HG03432 (cell line): ENCODE measurements at regions not wholly inside any gene's neighbourhood (a gene's known extent, or its start where the extent isn't known, plus 50 kb on each side); places are given as distances from the start of the nearest gene placed in this dataset.
"Not testable (repeated sequence)": the region's sequence is repeated elsewhere in the genome, so short reads cannot be mapped to it uniquely, and the experiment has no call there.

ENCODE experiments used
- ATAC-seq: cut with Tn5 transposase; IDR thresholded peaks from one replicate; pipeline ENCODE4 v1.9.1; 2021; ENCODE audit warnings: mild to moderate bottlenecking, moderate library complexity; ENCODE audit not compliant: unreplicated experiment

DNA sequence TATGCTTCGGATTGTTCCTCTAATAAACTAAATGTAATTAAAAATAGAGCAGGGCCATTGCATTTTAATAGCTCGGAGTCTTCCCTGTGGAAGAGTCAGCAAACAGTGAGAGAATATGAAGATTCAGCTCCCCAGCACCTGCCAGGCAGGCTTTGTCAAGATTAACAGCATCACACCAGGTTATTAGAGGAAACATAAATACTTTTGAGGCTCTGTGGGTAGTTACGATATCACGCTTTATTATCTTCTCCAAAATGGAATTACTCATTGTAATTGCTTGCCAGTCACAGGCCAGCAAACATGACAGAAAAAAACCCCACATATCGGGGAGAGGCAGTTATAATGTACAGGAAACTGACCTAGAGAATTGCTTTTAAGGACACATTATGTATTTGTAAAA is 303.9 kb downstream of the CPS1 start:
- ATAC-seq, result no peak

- ATAC-seq, result no peak
These were observed 304.8 kb downstream of the CPS1 start for GRCh38 chr2:210861038-210861665.

DNA sequence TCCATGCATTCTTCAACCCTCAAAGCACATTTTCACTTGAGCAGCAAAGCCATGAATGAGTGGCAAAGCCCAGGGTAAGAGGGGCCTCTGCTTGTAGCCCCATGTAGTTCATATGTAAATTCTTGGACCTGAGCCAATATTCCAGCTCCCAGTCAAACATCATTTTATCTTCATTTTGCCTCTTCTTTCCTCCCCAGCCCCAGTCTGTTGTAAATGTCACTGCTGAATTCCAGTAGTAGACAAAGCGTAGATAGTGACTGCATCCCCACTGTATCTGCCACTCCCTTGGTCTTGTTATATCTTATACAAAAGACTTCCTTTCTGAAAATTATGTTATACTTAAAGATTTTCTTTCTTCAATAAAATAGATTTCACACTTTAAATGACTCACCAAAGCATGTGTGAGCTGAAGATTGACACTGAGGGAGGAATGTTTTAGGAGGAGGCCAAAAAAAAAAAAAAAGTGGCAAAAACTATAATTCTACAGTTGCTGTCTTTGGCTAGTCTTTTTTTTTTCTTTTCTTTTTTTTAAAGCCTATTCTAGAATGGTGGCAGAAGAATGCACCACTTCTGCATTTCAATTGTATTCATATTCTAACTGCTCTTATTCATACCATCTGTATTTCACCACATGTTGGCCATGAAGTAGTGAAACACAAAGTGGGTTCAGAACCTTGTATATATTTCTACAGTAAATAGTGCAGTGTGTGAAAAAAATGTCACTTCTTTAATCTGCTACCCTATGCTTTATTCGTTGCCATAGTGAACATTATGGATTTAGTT is 306.1 kb downstream of the CPS1 start:
- no peak for ATAC-seq

GRCh38 chr2:210863283-210863682 is 306.9 kb downstream of the CPS1 start:
- no peak for ATAC-seq

DNA sequence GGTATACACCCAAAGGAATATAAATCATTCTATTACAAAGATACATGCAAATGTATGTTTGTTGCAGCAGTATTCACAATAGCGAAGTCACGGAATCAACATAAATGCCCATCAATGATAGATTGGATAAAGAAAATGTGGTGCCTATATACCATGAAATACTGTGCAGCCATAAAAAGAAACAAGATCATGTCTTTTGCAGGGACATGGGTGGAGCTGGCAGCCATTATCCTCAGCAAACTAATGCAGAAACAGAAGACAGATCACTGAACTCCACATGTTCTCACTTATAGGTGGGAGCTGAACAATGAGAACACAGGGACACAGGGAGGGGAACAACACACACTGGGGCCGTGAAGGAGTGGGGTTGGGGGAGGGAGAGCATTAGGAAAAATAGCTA is 315.2 kb downstream of the CPS1 start:
- ATAC-seq, result not testable (repeated sequence)

DNA sequence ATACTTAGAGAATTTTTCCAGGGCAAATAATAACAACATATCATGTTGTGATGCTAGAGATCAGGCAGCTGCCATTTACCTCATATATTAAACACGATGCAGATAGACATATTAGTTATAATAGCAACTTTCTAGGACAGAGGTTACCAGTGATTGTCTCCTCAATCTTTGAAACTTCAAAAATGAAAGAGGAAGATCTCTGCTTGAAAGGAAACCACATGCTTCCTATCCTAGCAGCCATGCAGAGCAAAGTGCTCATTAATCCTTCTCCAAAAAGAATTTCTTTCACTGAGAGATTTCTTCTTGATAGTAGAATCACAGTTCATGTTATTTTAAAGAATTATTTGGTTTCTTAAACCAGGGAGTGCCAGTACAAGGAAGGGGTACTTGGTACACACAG is 317.2 kb downstream of the CPS1 start:
- peak; percentile 77 for ATAC-seq

DNA sequence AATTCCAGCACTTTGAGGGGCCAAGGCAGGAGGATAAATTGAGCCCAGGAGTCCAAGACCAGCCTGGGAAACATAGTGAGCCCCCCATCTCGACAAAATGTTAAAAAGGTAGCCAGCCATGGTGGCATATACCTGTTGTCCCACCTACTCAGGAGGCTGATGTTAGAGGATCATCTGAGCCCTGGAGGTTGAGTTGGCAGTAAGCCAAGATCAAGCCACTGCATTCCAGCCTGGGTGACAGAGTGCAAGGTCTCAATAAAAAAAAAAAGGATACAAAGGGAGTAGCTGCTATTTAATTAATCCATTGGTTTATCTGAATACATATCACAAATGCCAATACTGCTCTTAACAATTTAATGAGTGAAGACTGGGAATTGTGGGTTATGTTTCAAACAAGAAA is 327.8 kb downstream of the CPS1 start:
- ATAC-seq, result no peak

DNA sequence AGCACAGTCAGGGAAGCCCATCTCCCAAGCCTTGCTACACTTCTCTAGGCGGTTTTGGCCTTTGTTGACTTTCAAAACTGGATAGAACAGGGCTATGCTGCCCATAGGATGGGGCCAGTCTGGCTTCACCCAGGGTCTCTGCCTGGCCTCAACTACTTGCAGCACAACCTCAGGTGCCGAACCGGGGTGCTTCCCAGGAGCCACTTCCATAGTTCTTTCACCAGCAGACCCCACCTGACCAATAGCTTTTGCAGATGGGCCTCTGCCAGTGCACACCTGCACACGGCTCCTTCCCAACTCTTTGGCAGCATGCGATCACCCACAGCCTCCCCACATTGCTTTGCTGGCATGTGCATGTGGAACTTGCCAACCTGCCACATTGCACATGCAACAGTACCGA is 331.6 kb downstream of the CPS1 start:
- ATAC-seq, result no peak

DNA sequence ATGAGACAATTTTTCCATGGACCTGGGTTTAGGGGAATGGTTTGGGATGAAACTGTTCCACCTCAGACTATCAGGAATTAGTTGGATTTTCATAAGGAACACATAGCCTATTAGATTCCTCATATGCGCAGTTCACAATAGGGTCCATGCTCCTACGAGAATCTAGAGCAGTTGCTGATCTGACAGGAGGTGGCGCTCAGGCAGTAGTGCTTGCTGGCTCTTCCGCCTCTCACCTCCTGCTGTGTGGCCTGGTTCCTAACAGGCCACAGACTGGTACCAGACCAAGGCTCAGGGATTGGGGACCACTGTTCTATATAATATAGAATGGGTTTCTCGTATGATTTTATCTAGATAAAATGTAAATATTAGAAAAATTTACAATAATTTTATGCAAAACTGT is 338.7 kb downstream of the CPS1 start:
- no peak for ATAC-seq

GRCh38 chr2:210899131-210899530 is 342.7 kb downstream of the CPS1 start:
- no peak for ATAC-seq

- ATAC-seq, result no peak
These were observed 344.9 kb downstream of the CPS1 start for GRCh38 chr2:210901326-210901725.

DNA sequence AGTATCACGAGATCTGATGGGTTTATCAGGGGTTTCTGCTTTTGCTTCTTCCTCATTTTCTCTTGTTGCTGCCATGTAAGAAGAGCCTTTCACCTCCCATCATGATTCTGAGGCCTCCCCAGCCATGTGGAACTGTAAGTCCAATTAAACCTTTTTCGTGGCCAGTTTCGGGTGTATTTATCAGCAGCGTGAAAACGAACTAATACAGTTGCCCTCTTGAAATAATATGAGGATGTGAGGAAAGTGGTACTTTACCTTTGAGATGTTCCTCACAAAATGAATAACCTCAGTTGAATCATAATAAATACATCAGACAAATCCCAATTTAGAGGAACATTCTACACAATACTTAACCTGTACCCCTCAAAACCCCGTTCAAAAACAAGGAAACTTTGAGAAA is 356.4 kb downstream of the CPS1 start:
- no peak for ATAC-seq

GRCh38 chr2:210913461-210913860 is 357.1 kb downstream of the CPS1 start:
- ATAC-seq, result no peak

GRCh38 chr2:210915912-210916311 is 359.5 kb downstream of the CPS1 start:
- no peak for ATAC-seq

GRCh38 chr2:210917465-210917864 is 361.1 kb downstream of the CPS1 start:
- ATAC-seq, result no peak

DNA sequence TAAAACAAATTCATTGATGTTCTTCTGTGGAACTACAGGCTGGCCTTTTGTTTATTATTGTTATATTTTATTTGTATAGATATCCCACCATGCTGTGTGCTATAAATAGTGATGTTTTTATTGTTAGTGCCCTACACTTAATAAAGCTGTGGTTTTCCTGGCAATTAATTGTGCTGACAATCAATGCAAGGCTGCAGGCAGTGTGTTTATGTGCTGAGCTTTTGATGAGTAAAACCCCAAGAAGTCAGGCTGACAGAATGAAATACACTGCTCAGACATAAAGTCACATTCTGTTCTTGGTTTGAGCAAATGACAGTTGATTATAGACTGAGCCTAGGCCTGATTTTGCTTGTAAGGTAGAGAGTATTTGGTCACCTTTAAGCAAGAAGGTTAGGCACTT is 362.7 kb downstream of the CPS1 start:
- ATAC-seq, result no peak

DNA sequence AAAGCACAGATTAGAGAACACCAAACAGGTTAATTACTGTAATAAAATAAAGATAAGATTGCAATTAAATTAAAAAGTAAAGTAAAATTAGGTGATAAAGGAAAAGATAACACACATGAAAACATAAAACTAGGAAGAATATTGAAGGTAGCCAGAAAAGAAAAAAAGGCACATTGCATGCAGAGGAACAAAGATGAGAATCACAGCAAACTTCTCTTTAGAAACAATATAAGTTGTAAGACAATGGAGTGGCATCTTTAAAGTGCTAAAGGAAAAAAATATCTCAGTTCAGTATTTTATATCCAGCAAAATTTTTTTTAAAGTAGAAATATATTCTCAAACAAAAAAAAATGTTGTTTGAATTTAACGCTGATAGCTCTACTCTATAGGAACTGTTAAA is 366.0 kb downstream of the CPS1 start:
- ATAC-seq, result no peak

DNA sequence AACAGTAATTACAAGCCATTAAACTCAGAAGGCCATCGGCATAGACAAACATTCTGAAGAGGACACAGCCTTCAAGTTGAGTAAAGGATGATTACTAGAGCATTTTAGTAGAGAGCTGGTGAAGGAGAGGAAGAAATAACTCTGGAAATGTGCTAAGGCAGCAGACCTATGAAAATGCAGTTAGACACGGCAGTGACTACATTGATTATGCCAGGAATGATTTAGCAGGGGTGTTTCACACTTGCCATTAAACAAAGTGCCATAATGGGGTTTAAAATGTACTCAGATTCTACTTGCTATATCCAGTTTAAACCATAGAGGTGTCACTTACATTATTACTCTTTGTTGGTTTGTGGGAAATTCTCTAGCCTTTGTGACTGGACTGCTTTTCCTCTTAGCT is 372.3 kb downstream of the CPS1 start:
- no peak for ATAC-seq

DNA sequence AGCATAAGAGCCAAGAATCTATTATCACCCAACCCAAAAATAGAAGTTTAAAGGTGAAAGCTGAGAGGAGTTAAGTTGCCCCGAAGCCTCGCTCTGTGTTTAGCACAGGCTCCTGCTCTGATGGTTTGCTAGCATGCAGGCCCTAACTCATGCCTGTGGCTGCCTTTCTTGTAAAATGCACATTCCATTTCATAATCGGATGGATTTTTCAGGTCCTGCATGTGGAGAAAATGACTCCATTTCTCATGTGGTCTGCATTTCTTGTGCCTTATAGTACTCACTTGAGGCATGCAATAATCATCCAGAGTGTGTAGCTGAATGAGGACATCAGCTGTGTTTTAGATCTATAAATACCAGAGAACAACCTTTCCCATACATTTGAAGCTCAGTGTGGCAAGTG is 381.8 kb downstream of the CPS1 start:
- no peak for ATAC-seq

DNA sequence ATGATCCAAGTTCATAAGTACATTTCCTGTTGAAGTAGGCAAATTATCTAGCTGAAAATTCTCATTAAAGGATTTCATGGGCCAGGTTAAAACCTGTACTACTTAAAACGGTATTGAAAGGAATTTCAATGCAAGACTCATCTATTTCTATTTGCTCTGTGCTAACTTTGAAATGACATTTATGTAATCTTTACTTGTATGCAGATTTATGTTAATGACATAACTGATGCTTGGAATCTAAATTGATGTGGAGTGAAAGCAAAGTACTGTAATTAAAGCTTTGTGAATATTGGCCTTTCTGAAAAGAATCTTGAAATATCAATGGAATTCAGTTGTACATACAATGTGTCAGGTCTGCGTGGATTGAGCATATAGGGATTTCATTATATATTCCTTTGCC is 390.0 kb downstream of the CPS1 start:
- ATAC-seq, result no peak

- ATAC-seq, result not testable (repeated sequence)
These were observed 394.1 kb downstream of the CPS1 start for GRCh38 chr2:210950434-210951060.

DNA sequence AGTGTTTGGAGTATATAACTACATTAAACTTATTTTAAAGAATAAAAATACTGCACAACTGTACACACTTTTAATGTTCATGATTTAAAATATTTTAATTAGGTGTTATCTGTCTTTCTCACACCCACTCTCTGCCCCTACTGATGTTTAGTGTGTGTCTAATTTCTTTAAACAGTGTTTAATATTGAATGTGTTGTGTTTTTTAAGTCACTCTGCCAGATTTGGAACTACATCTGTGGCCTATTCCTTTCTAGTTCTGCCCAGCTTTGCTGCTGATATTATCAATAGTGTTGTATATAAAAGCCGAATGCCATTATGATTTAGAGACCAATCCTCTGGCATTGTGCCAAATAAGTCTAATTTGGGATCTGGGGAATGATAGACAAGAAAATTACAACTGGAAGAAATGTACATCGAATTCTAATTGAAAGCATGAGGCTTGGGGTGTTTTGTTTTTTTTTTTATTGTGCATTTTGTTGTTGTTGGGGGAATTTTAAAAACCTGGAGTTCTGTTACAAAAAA is 398.0 kb downstream of the CPS1 start:
- no peak for ATAC-seq
